ENCODE measurements at regions not wholly inside any gene's neighbourhood (a gene's known extent, or its start where the extent isn't known, plus 50 kb on each side); places are given as distances from the start of the nearest gene placed in this dataset.

GRCh38 chr14:61953602-61954001, 191.4 kb downstream of the SNAPC1 start:
- no peak overlapping the region for H3K4me2 ChIP-seq (ENCODE audit: low read length)
- peaks cover 5% of the 10 kb centered on the region for H3K9me3 ChIP-seq (replicated peaks; ENCODE audit: low read length)
- no peaks in the 10 kb centered on the region for H3K36me3 ChIP-seq (ENCODE audit: insufficient read depth, low read length)
- H3K27me3 ChIP-seq (ENCODE audit: control insufficient read depth, insufficient read depth, low read length), result peaks cover 21% of the 10 kb centered on the region
- H3K9ac ChIP-seq (ENCODE audit: low read depth, low read length), result no peak overlapping the region
- no peaks in the 10 kb centered on the region for H3K4me1 ChIP-seq (ENCODE audit: control insufficient read depth, insufficient read depth, low read length)
- no peak overlapping the region for H3K4me3 ChIP-seq (ENCODE audit: low read length)

GRCh38 chr14:61954306-61954705, 192.1 kb downstream of the SNAPC1 start:
- Histone ChIP-seq H3K4me1 (ENCODE audit: control insufficient read depth, insufficient read depth, low read length) (no peaks in the 10 kb centered on the region), H3K9me3 (replicated peaks; ENCODE audit: low read length) (peaks cover 5% of the 10 kb centered on the region), H3K4me2 (ENCODE audit: low read length) (no peak overlapping the region), H3K4me3 (ENCODE audit: low read length) (no peak overlapping the region), H3K9ac (ENCODE audit: low read depth, low read length) (no peak overlapping the region), H3K36me3 (ENCODE audit: insufficient read depth, low read length) (no peaks in the 10 kb centered on the region), H3K27me3 (ENCODE audit: control insufficient read depth, insufficient read depth, low read length) (peaks cover 15% of the 10 kb centered on the region)

- Histone ChIP-seq H3K4me1 (ENCODE audit: control insufficient read depth, insufficient read depth, low read length) (no peaks in the 10 kb centered on the region), H3K9ac (ENCODE audit: low read depth, low read length) (no peak overlapping the region), H3K27me3 (ENCODE audit: control insufficient read depth, insufficient read depth, low read length) (peaks cover 11% of the 10 kb centered on the region)
Observed at GRCh38 chr14:61956517-61956916, 194.3 kb downstream of the SNAPC1 start.

GRCh38 chr14:61959348-61959747, 197.1 kb downstream of the SNAPC1 start:
- Histone ChIP-seq H3K36me3 (ENCODE audit: insufficient read depth, low read length) (no peaks in the 10 kb centered on the region), H3K4me2 (ENCODE audit: low read length) (no peak overlapping the region), H3K4me3 (ENCODE audit: low read length) (no peak overlapping the region), H3K4me1 (ENCODE audit: control insufficient read depth, insufficient read depth, low read length) (no peaks in the 10 kb centered on the region), H3K9me3 (replicated peaks; ENCODE audit: low read length) (peaks cover 5% of the 10 kb centered on the region), H3K27me3 (ENCODE audit: control insufficient read depth, insufficient read depth, low read length) (peaks cover 2% of the 10 kb centered on the region), H3K9ac (ENCODE audit: low read depth, low read length) (no peak overlapping the region)

More at GRCh38 chr14:61956517-61956916, 194.3 kb downstream of the SNAPC1 start:
- Histone ChIP-seq H3K9me3 (replicated peaks; ENCODE audit: low read length) (peaks cover 5% of the 10 kb centered on the region), H3K4me3 (ENCODE audit: low read length) (no peak overlapping the region), H3K36me3 (ENCODE audit: insufficient read depth, low read length) (no peaks in the 10 kb centered on the region), H3K4me2 (ENCODE audit: low read length) (no peak overlapping the region)

DNA sequence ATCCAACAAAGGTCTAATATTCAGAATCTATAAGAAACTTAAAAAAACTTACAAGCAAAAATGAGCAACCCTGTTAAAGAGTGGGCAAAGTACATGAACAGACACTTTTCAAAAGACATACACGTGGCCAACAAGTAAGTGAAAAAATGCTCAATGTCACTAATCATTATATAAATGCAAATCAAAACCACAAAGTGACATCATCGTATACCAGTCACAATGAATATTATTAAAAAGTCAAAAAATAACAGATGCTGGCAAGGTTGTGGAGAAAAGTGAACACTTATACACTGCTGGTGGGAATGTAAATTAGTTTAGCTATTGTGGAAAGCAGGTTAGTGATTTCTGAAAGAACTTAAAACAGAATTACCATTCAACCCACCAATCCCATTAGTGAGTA, 199.1 kb downstream of the SNAPC1 start:
- Histone ChIP-seq H3K9me3 (replicated peaks; ENCODE audit: low read length) (peaks cover 4% of the 10 kb centered on the region), H3K4me3 (ENCODE audit: low read length) (no peak overlapping the region), H3K9ac (ENCODE audit: low read depth, low read length) (no peak overlapping the region), H3K4me2 (ENCODE audit: low read length) (no peak overlapping the region), H3K36me3 (ENCODE audit: insufficient read depth, low read length) (no peaks in the 10 kb centered on the region), H3K4me1 (ENCODE audit: control insufficient read depth, insufficient read depth, low read length) (no peaks in the 10 kb centered on the region), H3K27me3 (ENCODE audit: control insufficient read depth, insufficient read depth, low read length) (no peaks in the 10 kb centered on the region)

GRCh38 chr14:61963926-61964325, 201.7 kb downstream of the SNAPC1 start:
- Histone ChIP-seq H3K4me2 (ENCODE audit: low read length) (no peak overlapping the region), H3K4me1 (ENCODE audit: control insufficient read depth, insufficient read depth, low read length) (no peaks in the 10 kb centered on the region), H3K4me3 (ENCODE audit: low read length) (no peak overlapping the region), H3K9ac (ENCODE audit: low read depth, low read length) (no peak overlapping the region), H3K9me3 (replicated peaks; ENCODE audit: low read length) (no peaks in the 10 kb centered on the region), H3K27me3 (ENCODE audit: control insufficient read depth, insufficient read depth, low read length) (no peaks in the 10 kb centered on the region), H3K36me3 (ENCODE audit: insufficient read depth, low read length) (no peaks in the 10 kb centered on the region)

DNA sequence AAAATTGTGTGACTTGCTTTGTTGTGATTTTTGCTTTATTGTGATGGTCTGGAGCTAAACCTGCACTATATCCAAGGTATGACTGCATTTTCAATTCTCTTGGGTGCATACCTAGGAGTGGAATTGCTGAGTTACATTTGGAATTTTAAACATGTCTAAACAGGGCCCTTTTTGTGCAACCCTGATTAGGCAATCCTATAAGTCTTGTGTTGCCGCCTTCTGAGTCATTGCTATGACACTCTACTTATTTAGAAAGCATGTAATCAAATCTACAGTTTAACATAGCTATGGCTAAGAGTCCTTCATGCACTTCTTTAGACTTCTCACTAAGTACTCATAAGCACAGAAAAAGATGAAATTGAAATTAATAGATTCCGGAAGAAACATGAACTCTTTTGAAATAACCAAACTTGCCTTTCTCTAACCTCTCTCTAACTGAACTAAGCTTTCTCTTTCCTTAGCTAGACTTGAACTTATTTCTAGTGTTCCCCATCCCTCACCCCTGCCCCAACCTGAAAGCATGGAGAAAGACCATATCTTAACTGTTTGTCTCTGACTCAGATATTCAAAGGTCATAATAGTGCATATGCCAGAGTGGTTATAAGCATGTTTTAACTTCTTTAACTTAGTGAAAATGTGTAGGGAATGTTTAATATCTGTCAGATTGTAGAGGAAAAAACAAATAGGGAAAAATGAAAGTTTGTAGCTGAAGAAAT, 203.0 kb downstream of the SNAPC1 start:
- Histone ChIP-seq H3K9me3 (replicated peaks; ENCODE audit: low read length) (no peaks in the 10 kb centered on the region), H3K4me1 (ENCODE audit: control insufficient read depth, insufficient read depth, low read length) (no peaks in the 10 kb centered on the region), H3K4me3 (ENCODE audit: low read length) (no peak overlapping the region), H3K27me3 (ENCODE audit: control insufficient read depth, insufficient read depth, low read length) (no peaks in the 10 kb centered on the region), H3K4me2 (ENCODE audit: low read length) (no peak overlapping the region), H3K9ac (ENCODE audit: low read depth, low read length) (no peak overlapping the region), H3K36me3 (ENCODE audit: insufficient read depth, low read length) (no peaks in the 10 kb centered on the region)

DNA sequence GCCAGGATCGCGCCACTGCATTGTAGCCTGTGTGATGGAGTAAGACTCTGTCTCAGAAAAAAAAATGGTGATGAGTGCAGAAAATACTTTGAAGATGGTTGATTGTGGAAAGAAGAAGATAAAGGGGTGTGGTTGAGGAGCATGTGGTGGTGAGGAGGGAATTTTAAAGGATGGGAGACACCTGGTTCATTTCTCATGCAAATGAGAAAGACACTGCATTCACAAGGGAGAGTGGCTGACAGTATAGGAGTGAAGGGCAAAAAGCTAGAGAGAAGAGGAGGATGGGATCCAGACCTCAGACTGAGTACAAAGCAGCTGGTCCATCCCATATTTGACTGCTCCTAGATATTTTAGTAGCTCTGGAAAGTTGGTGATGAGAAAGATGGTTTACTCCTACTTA, 206.0 kb downstream of the SNAPC1 start:
- Histone ChIP-seq H3K27me3 (ENCODE audit: control insufficient read depth, insufficient read depth, low read length) (peaks cover 3% of the 10 kb centered on the region), H3K9ac (ENCODE audit: low read depth, low read length) (no peak overlapping the region)

DNA sequence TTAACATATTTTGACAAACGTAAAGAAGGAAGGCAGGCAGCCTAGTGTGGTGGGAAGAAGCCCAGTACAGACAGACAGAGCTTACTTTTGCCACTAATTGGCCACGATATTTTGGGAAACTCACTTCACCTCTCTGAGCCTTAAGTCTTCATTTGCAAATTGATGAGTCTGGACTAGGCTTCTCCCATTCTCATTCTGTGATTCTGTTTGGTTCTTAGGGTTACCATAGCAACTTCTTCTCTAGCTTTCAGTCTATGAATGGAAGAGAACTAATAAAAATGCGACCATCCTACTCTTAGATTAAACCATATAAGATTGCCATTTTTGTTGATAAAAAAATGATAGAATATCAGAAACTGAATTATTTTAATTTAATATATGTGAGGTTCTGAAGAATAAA, 210.5 kb downstream of the SNAPC1 start:
- H3K27me3 ChIP-seq (ENCODE audit: control insufficient read depth, insufficient read depth, low read length), result peaks cover 3% of the 10 kb centered on the region

More for the DNA sequence above, 206.0 kb downstream of the SNAPC1 start:
- H3K36me3 ChIP-seq (ENCODE audit: insufficient read depth, low read length), result no peaks in the 10 kb centered on the region
- H3K4me2 ChIP-seq (ENCODE audit: low read length), result no peak overlapping the region
- H3K4me1 ChIP-seq (ENCODE audit: control insufficient read depth, insufficient read depth, low read length), result no peaks in the 10 kb centered on the region
- no peak overlapping the region for H3K4me3 ChIP-seq (ENCODE audit: low read length)
- no peaks in the 10 kb centered on the region for H3K9me3 ChIP-seq (replicated peaks; ENCODE audit: low read length)

GRCh38 chr14:61973981-61974380, 211.8 kb downstream of the SNAPC1 start:
- Histone ChIP-seq H3K4me1 (ENCODE audit: control insufficient read depth, insufficient read depth, low read length) (no peaks in the 10 kb centered on the region), H3K9ac (ENCODE audit: low read depth, low read length) (no peak overlapping the region), H3K27me3 (ENCODE audit: control insufficient read depth, insufficient read depth, low read length) (peaks cover 3% of the 10 kb centered on the region), H3K4me3 (ENCODE audit: low read length) (no peak overlapping the region), H3K36me3 (ENCODE audit: insufficient read depth, low read length) (no peaks in the 10 kb centered on the region), H3K4me2 (ENCODE audit: low read length) (no peak overlapping the region), H3K9me3 (replicated peaks; ENCODE audit: low read length) (no peaks in the 10 kb centered on the region)

More for the DNA sequence above, 210.5 kb downstream of the SNAPC1 start:
- Histone ChIP-seq H3K9ac (ENCODE audit: low read depth, low read length) (no peak overlapping the region), H3K9me3 (replicated peaks; ENCODE audit: low read length) (no peaks in the 10 kb centered on the region), H3K4me2 (ENCODE audit: low read length) (no peak overlapping the region), H3K4me3 (ENCODE audit: low read length) (no peak overlapping the region), H3K36me3 (ENCODE audit: insufficient read depth, low read length) (no peaks in the 10 kb centered on the region), H3K4me1 (ENCODE audit: control insufficient read depth, insufficient read depth, low read length) (no peaks in the 10 kb centered on the region)

DNA sequence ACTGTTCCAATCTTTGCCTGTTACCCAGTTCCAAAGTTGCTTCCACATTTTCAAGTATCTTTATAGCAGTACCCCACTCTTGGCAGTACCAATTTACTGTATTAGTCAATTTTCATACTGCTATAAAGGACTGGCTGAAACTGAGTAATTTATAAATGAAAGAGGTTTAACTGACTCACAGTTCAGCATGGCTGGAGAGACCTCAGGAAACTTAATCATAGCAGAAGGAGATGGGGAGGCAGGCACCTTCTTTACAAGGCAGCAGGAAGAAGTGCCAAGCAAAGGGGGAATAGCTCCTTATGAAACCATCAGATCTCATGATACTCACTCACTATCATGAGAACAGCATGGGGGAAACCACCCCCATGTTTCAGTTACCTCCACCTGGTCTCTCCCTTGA, 215.0 kb downstream of the SNAPC1 start:
- no peak overlapping the region for H3K4me3 ChIP-seq (ENCODE audit: low read length)
- H3K4me1 ChIP-seq (ENCODE audit: control insufficient read depth, insufficient read depth, low read length), result no peaks in the 10 kb centered on the region
- H3K9me3 ChIP-seq (replicated peaks; ENCODE audit: low read length), result no peaks in the 10 kb centered on the region
- no peak overlapping the region for H3K4me2 ChIP-seq (ENCODE audit: low read length)
- H3K36me3 ChIP-seq (ENCODE audit: insufficient read depth, low read length), result no peaks in the 10 kb centered on the region
- H3K9ac ChIP-seq (ENCODE audit: low read depth, low read length), result no peak overlapping the region
- H3K27me3 ChIP-seq (ENCODE audit: control insufficient read depth, insufficient read depth, low read length), result no peaks in the 10 kb centered on the region

DNA sequence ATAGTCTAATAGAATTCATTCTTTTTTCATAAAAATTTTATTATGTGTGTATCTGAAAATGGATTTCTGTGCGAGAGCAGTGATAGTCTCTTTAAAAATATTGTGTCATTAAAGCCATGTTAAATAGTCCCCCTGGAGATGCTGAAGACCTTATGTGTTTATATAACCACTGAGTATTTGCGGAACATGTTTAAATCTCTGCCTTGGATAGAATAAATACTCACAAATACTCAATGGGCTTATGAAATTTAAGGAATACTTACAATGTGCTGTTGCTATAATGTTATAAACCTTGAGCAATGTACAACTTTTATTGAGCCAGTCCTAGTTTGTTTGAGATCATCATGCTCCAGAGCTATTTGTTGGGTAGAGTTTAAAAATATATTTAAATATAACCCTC, 226.0 kb downstream of the SNAPC1 start:
- no peaks in the 10 kb centered on the region for H3K9me3 ChIP-seq (replicated peaks; ENCODE audit: low read length)
- H3K27me3 ChIP-seq (ENCODE audit: control insufficient read depth, insufficient read depth, low read length), result peaks cover 8% of the 10 kb centered on the region
- no peak overlapping the region for H3K4me3 ChIP-seq (ENCODE audit: low read length)
- H3K36me3 ChIP-seq (ENCODE audit: insufficient read depth, low read length), result no peaks in the 10 kb centered on the region
- H3K4me1 ChIP-seq (ENCODE audit: control insufficient read depth, insufficient read depth, low read length), result no peaks in the 10 kb centered on the region
- H3K9ac ChIP-seq (ENCODE audit: low read depth, low read length), result no peak overlapping the region
- no peak overlapping the region for H3K4me2 ChIP-seq (ENCODE audit: low read length)

Measured in skeletal muscle satellite cell (primary cell).